NB4 (cell line): ENCODE measurements at regions not wholly inside any gene's neighbourhood (a gene's known extent, or its start where the extent isn't known, plus 50 kb on each side); places are given as distances from the start of the nearest gene placed in this dataset.

Experiments
- CTCF ChIP-seq: IDR thresholded peaks from one replicate; pipeline ENCODE4 v1.5.1; 2012; ENCODE audit warnings: low read depth, low read length
- POLR2A ChIP-seq: IDR thresholded peaks from 2 replicates; pipeline ENCODE4 v1.6.1; 2011; ENCODE audit warnings: mild to moderate bottlenecking; ENCODE audit not compliant: insufficient read length; ENCODE audit errors: extremely low read depth

- TF ChIP-seq CTCF: no peak
- TF ChIP-seq POLR2A: no peak
Measured at GRCh38 chr13:90020536-90021070, 1326.9 kb upstream of the MIR17HG start.
